Gastroesophageal sphincter (tissue), 4 donors: ENCODE measurements at regions not wholly inside any gene's neighbourhood (a gene's known extent, or its start where the extent isn't known, plus 50 kb on each side); places are given as distances from the start of the nearest gene placed in this dataset.

ENCODE experiments used
- ATAC-seq: fragments of 150-250 bp; one replicate; pipeline ENCODE4 v1.9.1; 2016; ENCODE audit warnings: mild to moderate bottlenecking, moderate library complexity
- H3K27ac ChIP-seq, 4 donors: fragments of 200-600 bp; sonication (generic) in 3 of 4; 1 replicate in 3 of 4; 2 replicates in 1 of 4; pipeline ENCODE4 v1.5.1; 2016 to 2019
- H3K27me3 ChIP-seq: fragments of 200-600 bp; sonication (generic); one replicate; pipeline ENCODE4 v1.5.1; 2019
- H3K36me3 ChIP-seq, 2 donors: fragments of 200-600 bp; sonication (generic); one replicate each; pipeline ENCODE4 v1.5.1; 2019; ENCODE audit warnings: control low read depth in 1 of 2
- H3K4me1 ChIP-seq, 3 donors: fragments of 200-600 bp; sonication (generic); 1 replicate in 2 of 3; 2 replicates in 1 of 3; pipeline ENCODE4 v1.5.1; 2016 to 2019; ENCODE audit warnings: control low read depth in 2 of 3
- H3K4me3 ChIP-seq, 2 donors: fragments of 200-600 bp; sonication (generic); one replicate each; pipeline ENCODE4 v1.5.1; 2019; ENCODE audit warnings: mild to moderate bottlenecking in 1 of 2, moderate library complexity in 1 of 2
- H3K9me3 ChIP-seq, 3 donors: fragments of 200-600 bp; sonication (generic); one replicate each; pipeline ENCODE4 v1.5.1; 2017 to 2019; ENCODE audit warnings: control low read depth in 2 of 3
- CTCF ChIP-seq, 4 experiments: fragments of 200-600 bp in 2 of 4; fragments of 450-650 bp in 2 of 4; sonication (generic) in 1 of 4; IDR thresholded peaks; one replicate each; pipeline ENCODE4 v1.5.1; 2017 to 2019; ENCODE audit warnings: antibody characterized with exemption in 4 of 4, mild to moderate bottlenecking in 2 of 4, moderate library complexity in 2 of 4
- EP300 ChIP-seq: sonication (generic); formaldehyde crosslinking; IDR thresholded peaks from one replicate; pipeline ENCODE4 v1.6.1; 2017; ENCODE audit warnings: antibody characterized with exemption, mild to moderate bottlenecking
- POLR2A ChIP-seq, 2 donors: fragments of 450-650 bp; IDR thresholded peaks; one replicate each; pipeline ENCODE4 v1.6.1; 2017; ENCODE audit warnings: antibody characterized with exemption in 2 of 2, mild to moderate bottlenecking in 2 of 2, moderate library complexity in 1 of 2
- POLR2AphosphoS5 ChIP-seq: sonication (generic); formaldehyde crosslinking; IDR thresholded peaks from one replicate; pipeline ENCODE4 v1.6.1; 2017; ENCODE audit warnings: antibody characterized with exemption
- WGBS, 2 donors: methylation state at CpG; one replicate each; pipeline ENCODE4 v1.1.5; 2018; ENCODE audit warnings: low coverage in 1 of 2; 5-methylcytosine and 5-hydroxymethylcytosine counted together

- Histone ChIP-seq H3K27me3 (no peaks in the 10 kb centered on the region), H3K4me1 (no peaks in the 10 kb centered on the region), H3K27ac (no peak overlapping the region), H3K36me3 (no peaks in the 10 kb centered on the region), H3K4me3 (no peak overlapping the region), H3K9me3 (no peaks in the 10 kb centered on the region)
- no peak for ATAC-seq
- WGBS, 2 donors: no CpG with 5 or more reads among the region's 1 CpG
- TF ChIP-seq POLR2AphosphoS5 (no peak), CTCF (IDR thresholded peaks at IDR 0.05) (no peak), EP300 (no peak)
Observed at GRCh38 chr5:56688402-56688801, 126.9 kb upstream of the MAP3K1 start.

- H3K36me3 ChIP-seq: no peaks in the 10 kb centered on the region
- TF ChIP-seq POLR2AphosphoS5 (no peak), POLR2A (IDR thresholded peaks at IDR 0.05) (no peak), CTCF (IDR thresholded peaks at IDR 0.05) (no peak), EP300 (no peak)
- H3K9me3 ChIP-seq: no peaks in the 10 kb centered on the region
- H3K4me3 ChIP-seq: no peak overlapping the region
- no peaks in the 10 kb centered on the region for H3K4me1 ChIP-seq
- no peak overlapping the region for H3K27ac ChIP-seq
- no peak for ATAC-seq
- 76 to 91% methylated on average over 4 of the region's 5 CpGs for WGBS, 2 donors
- H3K27me3 ChIP-seq: no peaks in the 10 kb centered on the region
Observed at GRCh38 chr5:56686337-56687195, 128.8 kb upstream of the MAP3K1 start.

DNA sequence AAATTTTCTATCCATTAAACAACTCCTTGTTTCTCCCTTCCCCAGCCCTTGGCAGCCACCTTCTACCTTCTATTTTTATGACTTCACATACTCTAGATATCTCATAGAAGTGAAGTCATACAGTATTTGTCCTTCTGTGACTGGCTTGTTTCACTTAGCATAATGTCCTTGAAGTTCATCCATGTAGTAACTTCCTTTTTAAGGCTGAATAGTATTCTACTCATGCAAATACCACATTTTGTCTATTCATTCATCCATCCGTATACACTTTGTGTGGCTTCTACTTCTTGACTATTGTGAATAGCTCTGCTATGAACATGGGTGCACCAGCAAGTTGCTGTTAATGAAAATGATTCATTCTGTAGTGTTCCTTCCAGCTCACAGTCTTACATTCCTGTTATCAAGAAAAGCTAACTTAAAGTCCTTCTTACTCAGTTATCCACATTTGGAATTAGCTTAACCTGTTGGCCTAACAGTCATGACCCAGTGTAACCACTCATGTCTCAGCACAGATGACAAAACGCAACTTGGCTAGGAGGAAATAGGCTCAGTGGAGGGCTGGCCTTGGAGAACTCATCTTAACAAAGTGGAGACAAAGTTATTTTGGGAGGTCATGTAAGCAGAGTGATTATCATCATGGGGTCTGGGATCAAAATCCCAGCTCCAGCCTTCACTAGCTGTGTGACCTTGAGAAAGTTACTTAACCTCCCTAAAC, 129.7 kb upstream of the MAP3K1 start:
- H3K4me1 ChIP-seq: no peaks in the 10 kb centered on the region
- H3K36me3 ChIP-seq: no peaks in the 10 kb centered on the region
- no peak for ATAC-seq
- TF ChIP-seq CTCF (IDR thresholded peaks at IDR 0.05) (no peak), POLR2A (IDR thresholded peaks at IDR 0.05) (no peak), POLR2AphosphoS5 (no peak), EP300 (no peak)
- no peak overlapping the region for H3K4me3 ChIP-seq
- H3K27me3 ChIP-seq: no peaks in the 10 kb centered on the region
- WGBS, 2 donors: 54% methylated on average over 2 of the region's 2 CpGs; no CpG with 5 or more reads in 1 of the 2 donors
- H3K9me3 ChIP-seq: no peaks in the 10 kb centered on the region
- H3K27ac ChIP-seq: no peak overlapping the region

DNA sequence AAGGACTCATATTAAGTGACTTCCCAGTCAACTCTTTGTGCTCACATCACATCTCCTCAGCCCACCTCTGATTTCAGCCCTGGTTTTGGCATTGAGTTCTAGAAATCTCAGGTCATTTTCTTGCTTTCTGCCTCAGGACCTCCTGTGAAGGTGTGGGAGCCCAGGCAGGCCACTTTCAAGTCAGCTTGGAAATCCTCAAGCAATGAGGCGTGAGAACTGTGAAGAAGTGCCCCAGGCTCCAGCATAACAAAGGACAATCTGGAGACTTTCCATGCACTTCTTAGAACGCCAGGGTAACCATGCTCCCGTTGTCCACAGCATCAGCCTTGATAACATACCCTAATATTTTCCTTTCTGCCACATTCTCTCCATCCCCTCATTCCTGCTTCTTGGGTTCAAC, 131.2 kb upstream of the MAP3K1 start:
- Histone ChIP-seq H3K36me3 (no peaks in the 10 kb centered on the region), H3K9me3 (no peaks in the 10 kb centered on the region), H3K27ac (no peak overlapping the region), H3K4me3 (no peak overlapping the region), H3K4me1 (no peaks in the 10 kb centered on the region), H3K27me3 (no peaks in the 10 kb centered on the region)
- TF ChIP-seq POLR2A (IDR thresholded peaks at IDR 0.05): no peak
- no peak for TF ChIP-seq POLR2AphosphoS5
- TF ChIP-seq EP300: no peak
- TF ChIP-seq CTCF (IDR thresholded peaks at IDR 0.05): no peak
- WGBS, 2 donors: 87% methylated on average over 3 of the region's 3 CpGs; no CpG with 5 or more reads in 1 of the 2 donors
- ATAC-seq: no peak

DNA sequence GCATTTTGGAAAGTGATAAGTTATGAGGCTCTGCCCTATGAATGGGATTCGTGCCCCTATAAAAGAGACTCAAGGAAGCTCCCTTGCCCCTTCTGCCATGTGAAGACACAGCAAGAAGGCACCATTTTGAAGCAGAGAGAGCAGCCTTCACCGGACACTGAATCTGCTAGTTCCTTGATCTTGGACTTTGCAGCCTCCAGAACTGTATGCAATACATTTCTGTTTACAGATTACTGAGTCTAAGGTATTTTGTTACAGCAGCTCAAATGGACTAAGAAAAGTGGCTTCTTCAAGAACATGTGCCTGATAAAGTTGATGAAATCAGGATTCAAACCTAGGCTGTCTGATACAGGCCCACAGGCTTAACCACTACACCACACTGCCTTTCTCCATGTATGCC, 131.6 kb upstream of the MAP3K1 start:
- no peaks in the 10 kb centered on the region for H3K4me1 ChIP-seq
- no peaks in the 10 kb centered on the region for H3K36me3 ChIP-seq
- TF ChIP-seq EP300: no peak
- TF ChIP-seq POLR2AphosphoS5: no peak
- no peak for TF ChIP-seq POLR2A (IDR thresholded peaks at IDR 0.05)
- no peak for TF ChIP-seq CTCF (IDR thresholded peaks at IDR 0.05)
- H3K27me3 ChIP-seq: no peaks in the 10 kb centered on the region
- no peaks in the 10 kb centered on the region for H3K9me3 ChIP-seq
- 92 to 100% methylated on average over 2 of the region's 2 CpGs for WGBS, 2 donors
- H3K4me3 ChIP-seq: no peak overlapping the region
- H3K27ac ChIP-seq: no peak overlapping the region
- ATAC-seq: no peak
